ENCODE measurements at regions not wholly inside any gene's neighbourhood (a gene's known extent, or its start where the extent isn't known, plus 50 kb on each side); places are given as distances from the start of the nearest gene placed in this dataset.

GRCh38 chr5:67263656-67264408, 67.2 kb upstream of the CD180 start:
- no peaks in the 10 kb centered on the region for H3K9me1 ChIP-seq (replicated peaks; ENCODE audit: control insufficient read depth, extremely low read depth, insufficient read depth, low read length)
- no peaks in the 10 kb centered on the region for H4K20me1 ChIP-seq (replicated peaks; ENCODE audit: control insufficient read depth, extremely low read depth, insufficient read depth, low read length)
- H3K9me3 ChIP-seq (replicated peaks; ENCODE audit: control insufficient read depth, insufficient read depth, low read length) = no peaks in the 10 kb centered on the region
- dilution Hi-C loops (cut with MboI; ENCODE audit: extremely low pct_ligation_motif_present, low sequenced_read_pairs) (no loop called here), intact Hi-C loops (cut with micrococcal nuclease) (no loop called here)
- DNase-seq (ENCODE audit: low read depth, low spot score) (no peak), FAIRE-seq (no peak)
- CTCF ChIA-PET = interaction anchor here (0.7 to 1.9 kb wide), 4 partner anchors 11 to 989 kb away, joined by 3 to 9 read pairs (median 4); no protein-coding TSS in a partner anchor
- no TSS peak for BruUV-seq (replicated peaks)
- no peak overlapping the region for H3K4me2 ChIP-seq (ENCODE audit: insufficient read depth, low read length)
- no peak overlapping the region for H2AFZ ChIP-seq (ENCODE audit: low read depth, low read length)
- H3K79me2 ChIP-seq (ENCODE audit: control insufficient read depth, insufficient read depth, low read length) = no peaks in the 10 kb centered on the region
- H3K36me3 ChIP-seq (ENCODE audit: control insufficient read depth in 2 of 2, extremely low read depth in 1 of 2, insufficient read depth in 2 of 2, low read length in 2 of 2) = no peaks in the 10 kb centered on the region
- TF ChIP-seq POLR2AphosphoS5 (IDR thresholded peaks at IDR 0.05; ENCODE audit: insufficient read depth, low read depth, low read length) = no peak
- no peak for TF ChIP-seq FOS (IDR thresholded peaks at IDR 0.05; ENCODE audit: borderline replicate concordance, insufficient read depth, low read length)
- TF ChIP-seq JUN (IDR thresholded peaks at IDR 0.05; ENCODE audit: borderline replicate concordance, insufficient read depth, insufficient read length, low read depth) = no peak
- TF ChIP-seq MYC (IDR thresholded peaks at IDR 0.05; ENCODE audit: low read depth, low read length) = no peak
- no peak for TF ChIP-seq POLR2A (IDR thresholded peaks at IDR 0.05; ENCODE audit: low read depth, low read length)
- TF ChIP-seq MAX (IDR thresholded peaks at IDR 0.05; ENCODE audit: insufficient read depth, insufficient read length) = no peak
- no peak for TF ChIP-seq EZH2 (IDR thresholded peaks at IDR 0.05; ENCODE audit: borderline replicate concordance, low read depth, low read length, severe bottlenecking)
- H3K27ac ChIP-seq (ENCODE audit: insufficient read depth, low read depth, low read length) = no peak overlapping the region
- H3K4me3 ChIP-seq (replicated peaks in 1 of 3; ENCODE audit: insufficient read depth in 1 of 3, low read depth in 1 of 3, low read length in 3 of 3) = no peak overlapping the region
- no peak overlapping the region for H3K9ac ChIP-seq (replicated peaks; ENCODE audit: extremely low read depth, insufficient read depth, low read length)
- H3K4me1 ChIP-seq (ENCODE audit: control insufficient read depth, extremely low read depth, insufficient read depth, low read length) = peaks cover 15% of the 10 kb centered on the region
- POLR2A ChIA-PET = no interaction called here
- no peaks in the 10 kb centered on the region for H3K27me3 ChIP-seq (ENCODE audit: control insufficient read depth in 2 of 2, insufficient read depth in 2 of 2, low read length in 2 of 2)

DNA sequence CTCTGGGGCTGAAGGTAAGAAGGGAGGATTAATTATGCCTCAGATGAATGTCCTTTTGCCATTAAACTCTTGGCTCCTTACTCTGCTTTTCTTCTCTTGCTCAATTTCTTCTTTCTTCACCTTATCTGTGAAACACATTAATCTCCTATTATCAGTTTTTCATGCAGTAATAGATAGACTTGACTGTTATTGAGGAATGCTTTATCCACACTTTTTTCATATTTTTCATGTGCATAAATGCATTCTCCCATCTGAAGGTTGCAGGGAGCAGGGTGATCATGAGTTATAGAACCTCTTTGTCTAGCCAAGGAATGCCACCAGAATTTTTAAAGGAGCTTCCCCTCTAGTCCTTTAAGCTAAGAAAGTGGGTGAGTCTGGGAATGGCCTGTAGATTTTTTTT, 66.4 kb upstream of the CD180 start:
- Histone ChIP-seq H3K9ac (replicated peaks; ENCODE audit: extremely low read depth, insufficient read depth, low read length) (no peak overlapping the region), H3K9me1 (replicated peaks; ENCODE audit: control insufficient read depth, extremely low read depth, insufficient read depth, low read length) (no peaks in the 10 kb centered on the region), H3K4me3 (replicated peaks in 1 of 3; ENCODE audit: insufficient read depth in 1 of 3, low read depth in 1 of 3, low read length in 3 of 3) (no peak overlapping the region), H3K79me2 (ENCODE audit: control insufficient read depth, insufficient read depth, low read length) (no peaks in the 10 kb centered on the region), H3K4me2 (ENCODE audit: insufficient read depth, low read length) (no peak overlapping the region), H3K27me3 (ENCODE audit: control insufficient read depth in 2 of 2, insufficient read depth in 2 of 2, low read length in 2 of 2) (no peaks in the 10 kb centered on the region), H2AFZ (ENCODE audit: low read depth, low read length) (no peak overlapping the region), H3K36me3 (ENCODE audit: control insufficient read depth in 2 of 2, extremely low read depth in 1 of 2, insufficient read depth in 2 of 2, low read length in 2 of 2) (no peaks in the 10 kb centered on the region), H3K9me3 (replicated peaks; ENCODE audit: control insufficient read depth, insufficient read depth, low read length) (no peaks in the 10 kb centered on the region), H4K20me1 (replicated peaks; ENCODE audit: control insufficient read depth, extremely low read depth, insufficient read depth, low read length) (no peaks in the 10 kb centered on the region), H3K27ac (ENCODE audit: insufficient read depth, low read depth, low read length) (no peak overlapping the region), H3K4me1 (ENCODE audit: control insufficient read depth, extremely low read depth, insufficient read depth, low read length) (peaks cover 6% of the 10 kb centered on the region)
- ChIA-PET POLR2A (no interaction called here), CTCF (interaction anchor here (1.4 to 1.9 kb wide), 2 partner anchors 17 to 990 kb away, joined by 3 to 9 read pairs; no protein-coding TSS in a partner anchor)
- BruUV-seq (replicated peaks) = no TSS peak
- DNase-seq (ENCODE audit: low read depth, low spot score) (no peak), FAIRE-seq (no peak)
- TF ChIP-seq EZH2 (IDR thresholded peaks at IDR 0.05; ENCODE audit: borderline replicate concordance, low read depth, low read length, severe bottlenecking) = no peak
- no peak for TF ChIP-seq MYC (IDR thresholded peaks at IDR 0.05; ENCODE audit: low read depth, low read length)
- TF ChIP-seq GATA2 (IDR thresholded peaks at IDR 0.05; ENCODE audit: insufficient read depth, insufficient read length, low read depth, low read length) = no peak
- no peak for TF ChIP-seq POLR2A (IDR thresholded peaks at IDR 0.05; ENCODE audit: low read depth, low read length)
- TF ChIP-seq JUN (IDR thresholded peaks at IDR 0.05; ENCODE audit: borderline replicate concordance, insufficient read depth, insufficient read length, low read depth) = no peak
- TF ChIP-seq POLR2AphosphoS5 (IDR thresholded peaks at IDR 0.05; ENCODE audit: insufficient read depth, low read depth, low read length) = no peak
- dilution Hi-C loops (cut with MboI; ENCODE audit: extremely low pct_ligation_motif_present, low sequenced_read_pairs) = no loop called here
- intact Hi-C loops (cut with micrococcal nuclease) = no loop called here

All from endothelial cell of umbilical vein (primary cell).